Tibial nerve (tissue), 4 donors: ENCODE measurements at regions not wholly inside any gene's neighbourhood (a gene's known extent, or its start where the extent isn't known, plus 50 kb on each side); places are given as distances from the start of the nearest gene placed in this dataset.

Experiments used
- DNase-seq, 2 donors: peaks; one replicate each; pipeline ENCODE4 v3.0.0-alpha.2; 2019; ENCODE audit warnings: low spot score in 2 of 2
- H3K27ac ChIP-seq, 4 donors: fragments of 200-600 bp; sonication (generic) in 3 of 4; one replicate each; pipeline ENCODE4 v1.5.1; 2017 to 2019; ENCODE audit warnings: mild to moderate bottlenecking in 1 of 4
- H3K27me3 ChIP-seq, 2 donors: fragments of 200-600 bp; sonication (generic) in 1 of 2; one replicate each; pipeline versions ENCODE4 v1.5.1 to v1.6.0; 2017 to 2019
- H3K36me3 ChIP-seq, 3 donors: fragments of 200-600 bp; sonication (generic); one replicate each; pipeline ENCODE4 v1.5.1; 2018 to 2019
- H3K4me1 ChIP-seq, 4 donors: fragments of 200-600 bp; sonication (generic) in 3 of 4; one replicate each; pipeline ENCODE4 v1.5.1; 2017 to 2019
- H3K4me3 ChIP-seq, 4 donors: fragments of 200-600 bp; sonication (generic) in 3 of 4; one replicate each; pipeline ENCODE4 v1.5.1; 2017 to 2019; ENCODE audit warnings: mild to moderate bottlenecking in 1 of 4, moderate library complexity in 1 of 4
- H3K9me3 ChIP-seq, 4 donors: fragments of 200-600 bp; sonication (generic) in 3 of 4; one replicate each; pipeline ENCODE4 v1.5.1; 2017 to 2019
- CTCF ChIP-seq, 5 experiments: fragments of 200-600 bp in 3 of 5; fragments of 450-650 bp in 2 of 5; sonication (generic) in 3 of 5; IDR thresholded peaks; one replicate each; pipeline ENCODE4 v1.5.1; 2016 to 2019; ENCODE audit warnings: antibody characterized with exemption in 5 of 5, mild to moderate bottlenecking in 3 of 5, moderate library complexity in 2 of 5
- EP300 ChIP-seq, 2 donors: sonication (generic); formaldehyde crosslinking; IDR thresholded peaks; one replicate each; pipeline ENCODE4 v1.6.1; 2017; ENCODE audit warnings: antibody characterized with exemption in 2 of 2, mild to moderate bottlenecking in 1 of 2
- POLR2A ChIP-seq, 2 donors: fragments of 450-650 bp; IDR thresholded peaks; one replicate each; pipeline ENCODE4 v1.6.1; 2017; ENCODE audit warnings: antibody characterized with exemption in 2 of 2, mild to moderate bottlenecking in 2 of 2, moderate library complexity in 2 of 2
- WGBS, 2 donors: methylation state at CpG; one replicate each; pipeline ENCODE4 v1.1.5; 2018; 5-methylcytosine and 5-hydroxymethylcytosine counted together

- H3K36me3 ChIP-seq: no peaks in the 10 kb centered on the region
- H3K4me3 ChIP-seq: no peak overlapping the region
- 83 to 84% methylated on average over 15 of the region's 15 CpGs for WGBS, 2 donors
- no peaks in the 10 kb centered on the region for H3K9me3 ChIP-seq
- TF ChIP-seq POLR2A (IDR thresholded peaks at IDR 0.05): no peak
- no peak for TF ChIP-seq CTCF (IDR thresholded peaks at IDR 0.05)
- no peak for TF ChIP-seq EP300 (IDR thresholded peaks at IDR 0.05)
- no peak overlapping the region for H3K27ac ChIP-seq
- H3K27me3 ChIP-seq: peaks cover 0 to 2% of the 10 kb centered on the region in 2 donors
- H3K4me1 ChIP-seq: no peaks in the 10 kb centered on the region
- DNase-seq: peak in 1 of 2 donors; percentile 2
These were observed 82.7 kb downstream of the DLL1 start for GRCh38 chr6:170208182-170208601.

DNA sequence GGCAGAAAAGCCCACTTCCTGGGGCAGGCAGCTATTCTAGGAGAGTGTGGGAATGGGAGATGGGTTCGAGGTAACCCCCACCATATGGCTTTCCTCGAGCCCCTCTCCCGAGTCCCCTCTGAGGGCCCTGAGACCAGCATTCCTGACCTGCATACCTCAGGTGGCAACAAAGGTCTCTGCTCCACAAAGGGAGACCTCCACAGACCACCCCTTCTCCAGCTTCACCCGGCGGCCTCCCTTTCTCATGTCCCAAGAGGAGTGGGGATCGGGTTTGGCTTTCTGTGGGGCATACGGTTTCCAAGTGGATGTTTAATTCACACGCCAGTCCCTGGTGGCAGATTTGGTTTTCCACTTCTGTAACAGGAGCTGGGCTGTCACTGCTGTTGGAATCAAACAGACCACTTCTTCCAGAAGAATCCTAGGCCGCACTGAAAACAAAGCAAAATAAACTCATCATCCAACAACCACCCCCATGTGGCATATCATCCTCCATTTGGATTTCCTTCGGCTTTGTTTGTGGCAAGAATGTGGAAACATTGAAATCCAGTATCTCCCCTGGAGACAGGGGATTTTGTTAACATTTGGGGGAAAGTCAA lies 83.2 kb downstream of the DLL1 start:
- Histone ChIP-seq H3K27ac (no peak overlapping the region), H3K27me3 (peaks cover 0 to 2% of the 10 kb centered on the region in 2 donors), H3K9me3 (no peaks in the 10 kb centered on the region), H3K36me3 (no peaks in the 10 kb centered on the region), H3K4me1 (no peaks in the 10 kb centered on the region), H3K4me3 (no peak overlapping the region)
- DNase-seq: peak in 1 of 2 donors; percentile 4
- TF ChIP-seq CTCF (IDR thresholded peaks at IDR 0.05) (no peak), POLR2A (IDR thresholded peaks at IDR 0.05) (no peak)
- whole genome bisulfite sequencing, 2 donors: 69 to 73% methylated on average over 10 of the region's 10 CpGs

GRCh38 chr6:170206851-170207431 lies 83.9 kb downstream of the DLL1 start:
- Histone ChIP-seq H3K4me3 (no peak overlapping the region), H3K27ac (no peak overlapping the region), H3K36me3 (no peaks in the 10 kb centered on the region), H3K27me3 (peaks cover 0 to 2% of the 10 kb centered on the region in 2 donors), H3K4me1 (no peaks in the 10 kb centered on the region), H3K9me3 (no peaks in the 10 kb centered on the region)
- TF ChIP-seq EP300 (IDR thresholded peaks at IDR 0.05): no peak
- TF ChIP-seq POLR2A (IDR thresholded peaks at IDR 0.05): no peak
- TF ChIP-seq CTCF (IDR thresholded peaks at IDR 0.05): no peak
- no peak for DNase-seq
- WGBS, 2 donors: 88 to 90% methylated on average over 7 to 10 of the region's 10 CpGs

DNA sequence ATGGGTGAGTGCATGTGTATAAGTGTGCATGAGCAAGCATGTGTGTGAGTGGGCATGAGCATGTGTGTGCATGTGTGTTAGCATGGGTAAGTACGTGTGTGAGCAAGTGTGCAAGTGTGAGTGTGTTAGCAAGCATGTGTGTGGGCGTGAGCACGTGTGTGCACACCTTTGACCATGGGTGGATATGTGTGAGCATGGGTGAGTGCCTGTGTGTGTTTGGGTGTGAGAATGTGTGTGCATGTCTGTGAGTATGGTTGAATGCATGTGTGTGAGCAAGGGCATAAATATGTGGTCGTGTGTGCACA lies 84.6 kb downstream of the DLL1 start:
- no peaks in the 10 kb centered on the region for H3K4me1 ChIP-seq
- no peaks in the 10 kb centered on the region for H3K36me3 ChIP-seq
- 88 to 92% methylated on average over 4 of the region's 4 CpGs for WGBS, 2 donors
- no peak overlapping the region for H3K4me3 ChIP-seq
- H3K27me3 ChIP-seq: peaks cover 0 to 2% of the 10 kb centered on the region in 2 donors
- H3K27ac ChIP-seq: no peak overlapping the region
- no peaks in the 10 kb centered on the region for H3K9me3 ChIP-seq
- peak in 1 of 2 donors; percentile 2 for DNase-seq
- TF ChIP-seq CTCF (IDR thresholded peaks at IDR 0.05): no peak
- TF ChIP-seq POLR2A (IDR thresholded peaks at IDR 0.05): no peak
- no peak for TF ChIP-seq EP300 (IDR thresholded peaks at IDR 0.05)

DNA sequence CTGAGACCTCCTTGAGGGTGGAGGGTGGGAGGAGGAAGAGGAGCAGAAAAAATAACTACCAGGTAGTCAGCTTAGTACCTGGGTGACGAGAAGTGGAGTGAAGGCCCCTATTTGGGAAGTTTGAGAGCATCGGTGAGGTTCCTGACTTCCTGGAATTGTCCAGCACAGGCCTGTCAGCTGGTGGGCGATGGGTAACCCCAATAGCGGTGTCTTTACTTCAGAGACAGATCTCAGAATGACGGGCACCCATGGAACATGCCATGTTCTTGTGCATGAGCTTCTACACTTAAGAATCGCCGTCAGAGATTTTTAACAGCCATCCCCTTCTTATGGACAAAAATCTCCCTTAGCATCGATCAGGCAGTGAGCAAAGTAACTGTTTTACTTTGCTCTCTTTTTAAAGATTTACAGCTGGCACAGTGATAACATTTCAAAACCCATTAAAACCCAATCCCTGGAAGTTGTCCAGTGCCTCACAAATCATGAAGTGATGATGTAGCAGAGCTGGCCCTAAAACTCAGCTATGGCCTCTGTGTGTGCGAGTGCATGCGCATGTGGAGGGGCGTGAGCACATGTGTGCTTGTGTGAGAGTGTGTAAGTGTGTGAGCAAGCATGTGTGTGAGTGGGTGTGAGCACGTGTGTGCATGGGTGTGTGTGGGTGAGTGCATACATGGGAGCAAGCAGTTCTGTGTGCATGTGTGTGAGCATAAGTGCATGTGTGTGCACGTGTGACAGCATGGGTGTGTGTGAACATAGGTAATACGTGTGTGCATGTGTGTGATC lies 85.2 kb downstream of the DLL1 start:
- H3K4me1 ChIP-seq: no peaks in the 10 kb centered on the region
- 86 to 87% methylated on average over 14 of the region's 14 CpGs for WGBS, 2 donors
- no peaks in the 10 kb centered on the region for H3K36me3 ChIP-seq
- TF ChIP-seq CTCF (IDR thresholded peaks at IDR 0.05) (no peak), EP300 (IDR thresholded peaks at IDR 0.05) (no peak), POLR2A (IDR thresholded peaks at IDR 0.05) (no peak)
- peak in 1 of 2 donors; percentile 1 for DNase-seq
- peaks cover 0 to 2% of the 10 kb centered on the region in 2 donors for H3K27me3 ChIP-seq
- H3K4me3 ChIP-seq: no peak overlapping the region
- H3K27ac ChIP-seq: no peak overlapping the region
- no peaks in the 10 kb centered on the region for H3K9me3 ChIP-seq
